ENCODE measurements at regions not wholly inside any gene's neighbourhood (a gene's known extent, or its start where the extent isn't known, plus 50 kb on each side); places are given as distances from the start of the nearest gene placed in this dataset.
"Not testable (repeated sequence)": the region's sequence is repeated elsewhere in the genome, so short reads cannot be mapped to it uniquely, and the experiment has no call there.

- no peaks in the 10 kb centered on the region for H3K27me3 ChIP-seq (ENCODE audit: insufficient read depth, low read length, poor library complexity)
Measured at GRCh38 chr7:32206488-32206887, 136.3 kb upstream of the PDE1C start.

GRCh38 chr7:32205298-32205824 lies 135.2 kb upstream of the PDE1C start:
- H2AFZ ChIP-seq (ENCODE audit: low read depth, low read length); DNase-seq; H3K4me1 ChIP-seq (ENCODE audit: insufficient read depth, low read length); H3K79me2 ChIP-seq (ENCODE audit: insufficient read depth, low read length); H3K9ac ChIP-seq (ENCODE audit: low read depth, low read length); H4K20me1 ChIP-seq (ENCODE audit: insufficient read depth, low read length); H3K9me3 ChIP-seq (ENCODE audit: insufficient read depth, low read length, severe bottlenecking); ATAC-seq (ENCODE audit: insufficient read depth, low read depth); H3K36me3 ChIP-seq (ENCODE audit: insufficient read depth, low read length); H3K4me3 ChIP-seq (ENCODE audit: low read depth in 1 of 2, low read length in 2 of 2); H3K27me3 ChIP-seq (ENCODE audit: insufficient read depth, low read length, poor library complexity); H3K4me2 ChIP-seq (ENCODE audit: insufficient read depth, low read length); H3K27ac ChIP-seq (ENCODE audit: low read length): not testable (repeated sequence)

More at GRCh38 chr7:32206488-32206887, 136.3 kb upstream of the PDE1C start:
- H3K4me2 ChIP-seq (ENCODE audit: insufficient read depth, low read length) = no peak overlapping the region
- no peak for DNase-seq
- H3K9me3 ChIP-seq (ENCODE audit: insufficient read depth, low read length, severe bottlenecking) = no peaks in the 10 kb centered on the region
- H3K4me1 ChIP-seq (ENCODE audit: insufficient read depth, low read length) = no peaks in the 10 kb centered on the region
- H3K36me3 ChIP-seq (ENCODE audit: insufficient read depth, low read length) = no peaks in the 10 kb centered on the region
- H3K9ac ChIP-seq (ENCODE audit: low read depth, low read length) = no peak overlapping the region
- no peak for ATAC-seq (ENCODE audit: insufficient read depth, low read depth)
- no peak overlapping the region for H3K27ac ChIP-seq (ENCODE audit: low read length)
- no peak overlapping the region for H2AFZ ChIP-seq (ENCODE audit: low read depth, low read length)
- no peak overlapping the region for H3K4me3 ChIP-seq (ENCODE audit: low read depth in 1 of 2, low read length in 2 of 2)
- no peak for TF ChIP-seq EZH2 (IDR thresholded peaks at IDR 0.05; ENCODE audit: borderline replicate concordance, low read depth, low read length, severe bottlenecking)
- no peaks in the 10 kb centered on the region for H3K79me2 ChIP-seq (ENCODE audit: insufficient read depth, low read length)
- no peaks in the 10 kb centered on the region for H4K20me1 ChIP-seq (ENCODE audit: insufficient read depth, low read length)

- Histone ChIP-seq H3K79me2 (ENCODE audit: insufficient read depth, low read length) (no peaks in the 10 kb centered on the region), H4K20me1 (ENCODE audit: insufficient read depth, low read length) (no peaks in the 10 kb centered on the region), H3K9ac (ENCODE audit: low read depth, low read length) (no peak overlapping the region), H3K4me3 (ENCODE audit: low read depth in 1 of 2, low read length in 2 of 2) (no peak overlapping the region), H3K27ac (ENCODE audit: low read length) (no peak overlapping the region), H3K9me3 (ENCODE audit: insufficient read depth, low read length, severe bottlenecking) (no peaks in the 10 kb centered on the region), H3K4me1 (ENCODE audit: insufficient read depth, low read length) (no peaks in the 10 kb centered on the region), H3K27me3 (ENCODE audit: insufficient read depth, low read length, poor library complexity) (no peaks in the 10 kb centered on the region), H3K4me2 (ENCODE audit: insufficient read depth, low read length) (no peak overlapping the region), H2AFZ (ENCODE audit: low read depth, low read length) (no peak overlapping the region), H3K36me3 (ENCODE audit: insufficient read depth, low read length) (no peaks in the 10 kb centered on the region)
- ATAC-seq (ENCODE audit: insufficient read depth, low read depth) (peak; percentile 67; the same call in 2 of the 3 replicates), DNase-seq (peak; percentile 18)
- TF ChIP-seq CTCF (IDR thresholded peaks at IDR 0.05; ENCODE audit: borderline replicate concordance, extremely low read depth, low read length, poor library complexity, severe bottlenecking) (peak; percentile 66), EZH2 (IDR thresholded peaks at IDR 0.05; ENCODE audit: borderline replicate concordance, low read depth, low read length, severe bottlenecking) (no peak)
Measured at GRCh38 chr7:32204361-32205018, 134.3 kb upstream of the PDE1C start.

GRCh38 chr7:32200646-32201045 lies 130.4 kb upstream of the PDE1C start:
- H3K9ac ChIP-seq (ENCODE audit: low read depth, low read length) = no peak overlapping the region
- H4K20me1 ChIP-seq (ENCODE audit: insufficient read depth, low read length) = no peaks in the 10 kb centered on the region
- no peak for DNase-seq
- H2AFZ ChIP-seq (ENCODE audit: low read depth, low read length) = no peak overlapping the region
- H3K4me3 ChIP-seq (ENCODE audit: low read depth in 1 of 2, low read length in 2 of 2) = no peak overlapping the region
- no peak overlapping the region for H3K27ac ChIP-seq (ENCODE audit: low read length)
- no peaks in the 10 kb centered on the region for H3K27me3 ChIP-seq (ENCODE audit: insufficient read depth, low read length, poor library complexity)
- H3K4me1 ChIP-seq (ENCODE audit: insufficient read depth, low read length) = no peaks in the 10 kb centered on the region
- H3K79me2 ChIP-seq (ENCODE audit: insufficient read depth, low read length) = no peaks in the 10 kb centered on the region
- no peaks in the 10 kb centered on the region for H3K36me3 ChIP-seq (ENCODE audit: insufficient read depth, low read length)
- peaks cover 5% of the 10 kb centered on the region for H3K9me3 ChIP-seq (ENCODE audit: insufficient read depth, low read length, severe bottlenecking)
- H3K4me2 ChIP-seq (ENCODE audit: insufficient read depth, low read length) = no peak overlapping the region
- TF ChIP-seq CTCF (IDR thresholded peaks at IDR 0.05; ENCODE audit: borderline replicate concordance, extremely low read depth, low read length, poor library complexity, severe bottlenecking) (no peak), EZH2 (IDR thresholded peaks at IDR 0.05; ENCODE audit: borderline replicate concordance, low read depth, low read length, severe bottlenecking) (no peak)
- no peak for ATAC-seq (ENCODE audit: insufficient read depth, low read depth)

Data from DND-41 (cell line).